GM12874 (cell line): ENCODE measurements at regions not wholly inside any gene's neighbourhood (a gene's known extent, or its start where the extent isn't known, plus 50 kb on each side); places are given as distances from the start of the nearest gene placed in this dataset.

ENCODE experiments used
- TF ChIP-seq, protein P1 (sequence below): IDR thresholded peaks from 2 replicates; pipeline ENCODE4 v1.5.1; 2011; ENCODE audit warnings: low read depth, mild to moderate bottlenecking, control low read depth, low read length, moderate library complexity; ENCODE audit not compliant: insufficient read depth

DNA sequence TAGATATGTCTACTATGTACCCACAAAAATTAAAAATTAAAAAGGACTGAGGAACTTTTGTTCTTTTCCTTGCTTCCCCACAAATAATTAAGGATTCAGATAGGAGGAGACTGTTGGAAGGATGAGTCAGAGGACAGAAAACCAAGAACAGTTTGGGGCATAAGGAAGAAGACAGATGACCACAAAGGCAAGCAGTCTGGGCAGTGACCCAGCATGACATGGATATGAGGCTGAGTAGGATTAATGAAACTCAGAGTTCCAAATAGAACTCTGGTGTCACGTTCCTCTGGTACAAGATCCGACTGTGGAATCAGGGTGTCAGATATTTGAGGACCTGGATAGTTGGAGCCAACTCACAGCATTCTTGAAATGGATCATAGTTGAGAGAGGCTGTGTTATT, 89.3 kb upstream of the SLC38A4 start:
- TF ChIP-seq, protein P1, sequence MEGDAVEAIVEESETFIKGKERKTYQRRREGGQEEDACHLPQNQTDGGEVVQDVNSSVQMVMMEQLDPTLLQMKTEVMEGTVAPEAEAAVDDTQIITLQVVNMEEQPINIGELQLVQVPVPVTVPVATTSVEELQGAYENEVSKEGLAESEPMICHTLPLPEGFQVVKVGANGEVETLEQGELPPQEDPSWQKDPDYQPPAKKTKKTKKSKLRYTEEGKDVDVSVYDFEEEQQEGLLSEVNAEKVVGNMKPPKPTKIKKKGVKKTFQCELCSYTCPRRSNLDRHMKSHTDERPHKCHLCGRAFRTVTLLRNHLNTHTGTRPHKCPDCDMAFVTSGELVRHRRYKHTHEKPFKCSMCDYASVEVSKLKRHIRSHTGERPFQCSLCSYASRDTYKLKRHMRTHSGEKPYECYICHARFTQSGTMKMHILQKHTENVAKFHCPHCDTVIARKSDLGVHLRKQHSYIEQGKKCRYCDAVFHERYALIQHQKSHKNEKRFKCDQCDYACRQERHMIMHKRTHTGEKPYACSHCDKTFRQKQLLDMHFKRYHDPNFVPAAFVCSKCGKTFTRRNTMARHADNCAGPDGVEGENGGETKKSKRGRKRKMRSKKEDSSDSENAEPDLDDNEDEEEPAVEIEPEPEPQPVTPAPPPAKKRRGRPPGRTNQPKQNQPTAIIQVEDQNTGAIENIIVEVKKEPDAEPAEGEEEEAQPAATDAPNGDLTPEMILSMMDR, result no peak

DNA sequence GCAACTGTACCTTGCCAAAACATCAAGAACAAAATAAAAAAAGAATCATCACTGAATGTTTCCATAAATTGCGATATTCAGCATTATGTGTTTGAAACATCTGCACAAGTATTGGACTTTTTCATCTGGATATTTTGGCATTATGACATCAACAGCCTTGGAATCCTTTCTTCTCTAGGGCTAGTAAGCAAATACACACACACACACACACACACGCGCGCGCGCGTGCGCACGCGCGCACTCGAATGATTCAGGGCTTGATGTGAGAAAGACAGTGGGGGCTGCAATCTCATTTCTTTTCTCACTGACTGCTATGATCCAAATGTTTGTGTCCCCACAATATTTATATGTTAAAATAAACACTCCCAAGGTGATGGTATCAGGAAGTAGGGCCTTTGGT, 90.0 kb upstream of the SLC38A4 start:
- TF ChIP-seq, protein P1, result no peak

DNA sequence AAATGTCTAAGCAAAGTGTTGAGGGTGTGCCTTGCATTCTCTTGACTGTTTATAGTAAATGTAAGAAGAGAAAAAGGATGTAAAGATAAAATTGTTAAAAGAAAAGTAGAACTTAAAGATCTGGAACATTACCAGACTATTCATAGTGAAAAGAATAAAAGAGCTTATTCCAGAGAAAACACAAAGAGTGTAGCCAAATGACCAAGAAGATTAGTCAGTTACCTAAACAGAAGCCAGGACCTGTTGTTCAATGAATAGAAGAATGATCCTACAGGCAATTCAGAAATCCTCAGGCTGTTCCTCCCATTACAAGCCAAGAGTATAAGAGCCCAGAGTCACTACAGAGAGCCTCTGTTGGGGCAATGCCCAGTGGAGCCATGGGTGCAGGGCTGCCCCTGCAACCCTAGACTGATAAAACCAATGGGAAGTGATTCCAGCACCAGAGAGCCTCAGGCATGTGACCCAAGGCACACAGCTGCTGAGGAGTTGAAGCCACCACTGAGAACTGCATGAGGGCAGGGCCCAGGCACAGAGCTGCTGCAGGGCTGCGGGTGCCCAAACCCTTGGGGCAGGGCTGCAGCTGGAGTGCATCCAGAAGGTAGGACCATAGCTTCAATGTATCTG, 91.1 kb upstream of the SLC38A4 start:
- TF ChIP-seq, protein P1, result no peak

DNA sequence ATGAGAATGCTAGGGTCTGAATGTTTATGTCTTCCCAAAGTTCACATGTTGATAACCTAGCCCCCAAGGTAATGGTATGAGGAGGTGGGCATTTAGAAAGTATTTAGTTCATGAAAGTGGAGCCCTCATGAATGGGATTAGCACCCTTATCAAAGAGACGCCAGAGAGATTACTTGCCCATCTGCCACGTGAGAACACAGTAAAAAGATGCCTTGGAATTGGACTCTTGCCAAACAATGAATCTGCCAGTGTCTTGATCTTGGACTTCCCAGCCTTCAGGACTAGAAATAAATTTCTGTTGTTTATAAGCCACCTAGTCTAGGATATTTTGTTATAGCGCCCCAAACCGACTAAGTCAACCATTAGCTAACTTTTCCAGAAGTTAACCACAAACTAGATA, 92.0 kb upstream of the SLC38A4 start:
- TF ChIP-seq, protein P1, result no peak

DNA sequence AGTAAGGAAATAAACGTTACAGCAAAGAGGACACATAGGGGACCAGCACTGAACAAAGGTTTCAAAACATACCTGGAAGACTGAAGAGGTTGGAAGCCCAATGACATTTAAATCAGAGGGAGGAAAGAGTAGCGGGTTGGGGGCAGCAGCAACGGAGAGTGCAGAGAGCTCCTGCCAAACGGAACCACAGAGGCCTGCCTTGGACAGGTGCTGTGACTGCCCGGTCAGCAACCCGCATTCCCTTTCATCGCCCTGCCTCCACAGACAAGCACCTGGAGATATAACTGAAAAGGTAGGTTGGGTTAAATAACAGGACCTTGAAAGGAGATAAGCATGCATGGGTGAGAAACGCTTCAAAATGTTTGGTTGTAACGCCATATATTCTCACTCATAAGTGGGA, 92.8 kb upstream of the SLC38A4 start:
- TF ChIP-seq, protein P1, result no peak

DNA sequence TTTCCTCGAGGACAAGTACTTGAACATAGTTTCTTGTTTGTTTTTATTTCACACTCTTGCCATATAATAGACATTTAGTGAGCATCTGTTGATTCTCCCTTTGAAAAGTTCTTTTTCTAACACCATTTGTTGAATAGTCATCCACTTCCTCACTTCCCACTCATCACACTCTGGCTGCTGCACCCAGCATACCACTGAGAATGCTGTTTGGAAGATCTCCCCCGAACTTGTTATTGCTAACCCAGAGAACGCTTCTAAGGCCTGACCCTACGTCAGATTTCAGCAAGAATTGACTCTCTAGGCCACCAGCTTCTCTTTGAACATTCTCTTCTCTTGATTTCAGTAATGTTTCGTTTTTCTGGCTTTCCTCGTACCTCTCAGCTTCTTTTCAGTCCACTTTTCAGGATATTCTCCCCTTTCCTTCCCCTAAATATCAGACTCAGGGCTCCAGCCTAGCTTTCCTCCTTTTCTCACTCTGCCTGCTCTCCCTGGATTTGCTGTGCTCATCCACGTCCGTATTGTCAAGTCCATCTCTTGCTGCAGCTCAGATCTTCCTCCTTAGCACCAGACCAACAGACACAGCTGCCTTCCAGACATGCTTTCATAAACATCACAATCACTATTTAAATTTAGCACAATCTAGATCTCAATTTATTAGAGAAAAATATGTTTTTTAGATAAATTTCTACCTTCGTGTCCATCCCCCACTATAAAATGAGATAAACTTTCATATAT, 94.0 kb upstream of the SLC38A4 start:
- TF ChIP-seq, protein P1, result no peak

DNA sequence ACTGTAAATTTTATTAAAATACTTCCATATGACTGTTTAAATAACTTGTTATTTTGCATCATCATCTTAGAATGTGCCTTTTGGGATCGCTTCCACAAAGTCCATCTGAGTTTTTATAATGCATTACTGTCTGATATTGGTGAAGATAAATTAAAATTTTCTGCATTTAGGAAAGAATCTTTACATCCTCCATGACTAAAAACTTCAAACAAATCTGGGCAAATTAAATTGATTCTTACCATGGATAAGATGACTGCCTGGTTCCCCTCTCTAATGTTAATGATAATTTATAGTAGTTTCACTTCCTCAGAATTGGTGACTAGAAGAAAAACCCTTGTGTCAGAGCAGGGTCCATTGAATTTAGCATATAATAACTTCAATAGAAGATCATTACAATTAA, 94.7 kb upstream of the SLC38A4 start:
- TF ChIP-seq, protein P1, result no peak
